PC-3 (cell line): ENCODE measurements at regions not wholly inside any gene's neighbourhood (a gene's known extent, or its start where the extent isn't known, plus 50 kb on each side); places are given as distances from the start of the nearest gene placed in this dataset.

ENCODE experiments used
- ATAC-seq: fragments of 200-7000 bp; cut with Tn5 transposase; 2 replicates; pipeline ENCODE4 v1.9.1; 2020; ENCODE audit warnings: mild to moderate bottlenecking, moderate library complexity
- BruUV-seq: library from RNA; stranded (reverse); fragments of 400-500 nt; replicated peaks from 2 replicates; lab custom pipeline; 2021; lab: Mats Ljungman, UMichigan
- CTCF ChIA-PET: fragments of 300-600 bp; sonication (Branson Sonifier 250); formaldehyde crosslinking; loops from one replicate; lab custom pipeline; 2022; ENCODE audit warnings: antibody characterized with exemption; lab: Charles Lee
- POLR2A ChIA-PET: fragments of 300-600 bp; sonication (Branson Sonifier 250); formaldehyde crosslinking; loops from one replicate; lab custom pipeline; 2022; ENCODE audit warnings: antibody characterized with exemption; ENCODE audit not compliant: unreplicated experiment; lab: Charles Lee
- DNase-seq: peaks from one replicate; pipeline ENCODE4 v3.0.0-alpha.2; 2015
- H2AFZ ChIP-seq: fragments of 300-600 bp; sonication (generic); 2 replicates; pipeline ENCODE4 v1.6.0; 2016; ENCODE audit warnings: antibody characterized with exemption, low read length
- H3F3A ChIP-seq: fragments of 300-600 bp; sonication (generic); one replicate; pipeline ENCODE4 v1.6.0; 2017; ENCODE audit warnings: antibody characterized with exemption, low read length, control low read depth, mild to moderate bottlenecking; ENCODE audit not compliant: unreplicated experiment
- H3K27ac ChIP-seq: fragments of 300-600 bp; sonication (generic); 2 replicates; pipeline ENCODE4 v1.5.1; 2016; ENCODE audit warnings: mild to moderate bottlenecking, low read length
- H3K27me3 ChIP-seq: fragments of 300-600 bp; sonication (generic); 2 replicates; pipeline ENCODE4 v1.6.1; 2016; ENCODE audit warnings: low read length, mixed read lengths
- H3K36me3 ChIP-seq: fragments of 300-600 bp; sonication (generic); 2 replicates; pipeline ENCODE4 v1.6.1; 2016; ENCODE audit warnings: low read depth, mixed run types, low read length, mixed read lengths
- H3K4me1 ChIP-seq: fragments of 300-600 bp; sonication (generic); 2 replicates; pipeline ENCODE4 v1.5.1; 2016; ENCODE audit warnings: low read length; ENCODE audit not compliant: insufficient read depth
- H3K4me2 ChIP-seq: fragments of 300-600 bp; sonication (generic); 2 replicates; pipeline ENCODE4 v1.6.0; 2016; ENCODE audit warnings: low read length
- H3K4me3 ChIP-seq: fragments of 300-600 bp; sonication (generic); 2 replicates; pipeline ENCODE4 v1.5.1; 2016; ENCODE audit warnings: mild to moderate bottlenecking, low read length, mixed read lengths
- H3K79me2 ChIP-seq: fragments of 300-600 bp; sonication (generic); 2 replicates; pipeline ENCODE4 v1.6.1; 2017; ENCODE audit warnings: low read length, mixed read lengths
- H3K9ac ChIP-seq: fragments of 300-600 bp; sonication (generic); 2 replicates; pipeline ENCODE4 v1.6.0; 2016; ENCODE audit warnings: mild to moderate bottlenecking, low read length
- H3K9me2 ChIP-seq: fragments of 300-600 bp; sonication (generic); replicated peaks from 2 replicates; pipeline ENCODE4 v1.6.1; 2016; ENCODE audit warnings: mixed run types, low read length, mixed read lengths
- H3K9me3 ChIP-seq: fragments of 300-600 bp; sonication (generic); 2 replicates; pipeline ENCODE4 v1.6.1; 2016; ENCODE audit warnings: low read length, mixed read lengths
- H4K20me1 ChIP-seq: fragments of 300-600 bp; sonication (generic); 2 replicates; pipeline ENCODE4 v1.6.1; 2016; ENCODE audit warnings: low read length, mixed read lengths
- EZH2 ChIP-seq: fragments of 300-600 bp; sonication (generic); IDR thresholded peaks from one replicate; pipeline ENCODE4 v1.6.1; 2017; ENCODE audit warnings: antibody characterized with exemption, mild to moderate bottlenecking, low read length; ENCODE audit not compliant: unreplicated experiment
- EZH2phosphoT487 ChIP-seq: fragments of 300-600 bp; sonication (generic); IDR thresholded peaks from 2 replicates; pipeline ENCODE4 v1.6.1; 2018; ENCODE audit warnings: mild to moderate bottlenecking, antibody characterized with exemption, low read length, borderline replicate concordance
- intact Hi-C: fragments of 100-400 bp; cut with micrococcal nuclease; formaldehyde crosslinking; loops from 2 replicates; pipeline ENCODE4 v1.9.0; 2023
- TF ChIP-seq, protein P1 (sequence below): fragments of 300-600 bp; sonication (generic); conservative IDR thresholded peaks from 2 replicates; pipeline ENCODE4 v1.5.1; 2017; ENCODE audit warnings: antibody characterized with exemption, low read depth, mild to moderate bottlenecking, low read length

DNA sequence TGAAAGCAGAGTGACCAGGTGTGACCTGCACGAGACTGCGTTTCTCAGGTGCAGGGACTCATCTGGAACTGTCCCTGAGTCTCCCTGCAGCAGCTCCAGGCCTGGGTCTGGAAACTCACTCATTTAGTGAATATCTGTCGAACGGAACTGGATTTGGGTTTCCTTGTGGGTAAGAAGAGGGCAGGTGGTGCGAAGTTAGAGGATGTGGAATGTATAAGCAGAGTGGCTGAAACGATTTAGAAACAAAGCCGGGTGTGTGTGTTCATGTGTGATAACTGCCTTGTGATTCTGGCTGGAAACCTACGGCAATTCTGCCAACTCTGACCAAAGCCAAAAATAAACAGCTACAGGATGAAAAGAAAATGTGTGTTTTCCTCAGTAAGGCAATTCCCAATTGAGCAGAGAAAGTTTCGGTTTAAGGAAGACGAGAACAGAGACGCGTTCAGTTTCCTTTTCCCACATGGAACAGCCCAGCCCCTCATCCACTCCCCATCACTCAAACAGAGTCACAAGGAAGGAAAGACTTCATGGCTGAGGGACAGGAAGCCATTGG, 130.3 kb downstream of the NSG2 start:
- Histone ChIP-seq H3K79me2 (no peaks in the 10 kb centered on the region), H3K27me3 (peaks cover 80% of the 10 kb centered on the region), H3K9me2 (no peaks in the 10 kb centered on the region), H3K27ac (no peak overlapping the region), H3F3A (no peaks in the 10 kb centered on the region), H3K4me3 (no peak overlapping the region), H3K9me3 (no peaks in the 10 kb centered on the region), H3K4me1 (no peaks in the 10 kb centered on the region), H3K4me2 (no peak overlapping the region), H3K9ac (no peak overlapping the region), H3K36me3 (no peaks in the 10 kb centered on the region), H4K20me1 (no peaks in the 10 kb centered on the region), H2AFZ (no peak overlapping the region)
- DNase-seq (no peak), ATAC-seq (no peak)
- ChIA-PET POLR2A (no interaction called here), CTCF (no interaction called here)
- no TSS peak for BruUV-seq
- intact Hi-C loops, result no loop called here
- TF ChIP-seq EZH2phosphoT487 (no peak), EZH2 (no peak)
- TF ChIP-seq, protein P1, sequence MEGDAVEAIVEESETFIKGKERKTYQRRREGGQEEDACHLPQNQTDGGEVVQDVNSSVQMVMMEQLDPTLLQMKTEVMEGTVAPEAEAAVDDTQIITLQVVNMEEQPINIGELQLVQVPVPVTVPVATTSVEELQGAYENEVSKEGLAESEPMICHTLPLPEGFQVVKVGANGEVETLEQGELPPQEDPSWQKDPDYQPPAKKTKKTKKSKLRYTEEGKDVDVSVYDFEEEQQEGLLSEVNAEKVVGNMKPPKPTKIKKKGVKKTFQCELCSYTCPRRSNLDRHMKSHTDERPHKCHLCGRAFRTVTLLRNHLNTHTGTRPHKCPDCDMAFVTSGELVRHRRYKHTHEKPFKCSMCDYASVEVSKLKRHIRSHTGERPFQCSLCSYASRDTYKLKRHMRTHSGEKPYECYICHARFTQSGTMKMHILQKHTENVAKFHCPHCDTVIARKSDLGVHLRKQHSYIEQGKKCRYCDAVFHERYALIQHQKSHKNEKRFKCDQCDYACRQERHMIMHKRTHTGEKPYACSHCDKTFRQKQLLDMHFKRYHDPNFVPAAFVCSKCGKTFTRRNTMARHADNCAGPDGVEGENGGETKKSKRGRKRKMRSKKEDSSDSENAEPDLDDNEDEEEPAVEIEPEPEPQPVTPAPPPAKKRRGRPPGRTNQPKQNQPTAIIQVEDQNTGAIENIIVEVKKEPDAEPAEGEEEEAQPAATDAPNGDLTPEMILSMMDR, result no peak

DNA sequence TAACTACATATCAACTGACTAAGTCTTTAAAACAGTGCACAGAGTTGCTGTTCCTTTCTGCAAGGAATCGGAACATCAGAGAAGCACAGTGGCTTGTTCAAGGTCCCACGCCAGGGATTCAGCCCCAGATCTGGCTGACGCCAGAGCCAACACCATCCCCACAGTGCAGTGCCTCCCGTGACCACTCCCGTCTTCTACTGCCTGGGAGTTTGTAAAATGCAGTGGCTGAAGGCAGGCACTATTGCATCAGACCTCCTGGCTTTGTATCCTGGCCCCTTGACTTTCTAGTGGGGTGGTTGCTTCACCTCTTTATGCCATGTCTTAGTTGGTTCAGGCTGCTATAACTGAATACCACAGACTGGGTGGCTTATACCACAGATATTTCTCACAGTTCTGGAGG, 131.0 kb downstream of the NSG2 start:
- H3K4me2 ChIP-seq, result no peak overlapping the region
- no peak overlapping the region for H2AFZ ChIP-seq
- intact Hi-C loops, result no loop called here
- CTCF ChIA-PET, result no interaction called here
- POLR2A ChIA-PET, result no interaction called here
- no peaks in the 10 kb centered on the region for H3K4me1 ChIP-seq
- H3K9me3 ChIP-seq, result no peaks in the 10 kb centered on the region
- ATAC-seq, result no peak
- no peak overlapping the region for H3K9ac ChIP-seq
- no peaks in the 10 kb centered on the region for H4K20me1 ChIP-seq
- no peaks in the 10 kb centered on the region for H3K36me3 ChIP-seq
- H3K27me3 ChIP-seq, result peaks cover 87% of the 10 kb centered on the region
- no peak overlapping the region for H3K27ac ChIP-seq
- no peaks in the 10 kb centered on the region for H3K79me2 ChIP-seq
- no TSS peak for BruUV-seq
- H3K9me2 ChIP-seq, result no peaks in the 10 kb centered on the region
- TF ChIP-seq EZH2, result no peak
- TF ChIP-seq, protein P1, result no peak
- no peak for TF ChIP-seq EZH2phosphoT487
- no peak overlapping the region for H3K4me3 ChIP-seq
- no peaks in the 10 kb centered on the region for H3F3A ChIP-seq
- no peak for DNase-seq

DNA sequence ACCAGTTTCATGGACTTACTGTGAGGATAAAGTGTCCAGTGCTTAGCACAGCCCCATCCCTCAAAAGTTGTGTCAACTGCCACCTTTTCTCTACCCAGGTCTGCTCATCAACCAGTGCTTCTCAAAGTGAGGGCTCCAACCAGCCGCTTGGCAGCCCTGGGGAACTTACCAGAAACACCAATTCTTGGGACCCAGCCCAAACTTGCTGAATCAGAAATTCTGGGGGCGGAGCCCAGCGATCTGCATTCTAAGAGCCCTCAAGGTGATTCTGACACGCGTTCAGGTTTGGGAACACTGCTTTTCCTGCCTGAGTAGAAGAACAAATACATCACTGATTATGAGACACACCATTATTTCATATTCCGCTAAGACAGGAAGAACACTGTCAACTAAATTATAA, 132.0 kb downstream of the NSG2 start:
- Histone ChIP-seq H3K79me2 (no peaks in the 10 kb centered on the region), H2AFZ (no peak overlapping the region), H3K4me2 (no peak overlapping the region), H3K36me3 (no peaks in the 10 kb centered on the region), H3K4me3 (no peak overlapping the region), H3K9me3 (no peaks in the 10 kb centered on the region), H3K9me2 (no peaks in the 10 kb centered on the region), H3K27ac (no peak overlapping the region), H3K9ac (no peak overlapping the region), H3K4me1 (no peaks in the 10 kb centered on the region), H3F3A (no peaks in the 10 kb centered on the region), H3K27me3 (peaks cover 88% of the 10 kb centered on the region), H4K20me1 (no peaks in the 10 kb centered on the region)
- POLR2A ChIA-PET, result no interaction called here
- CTCF ChIA-PET, result no interaction called here
- no TSS peak for BruUV-seq
- intact Hi-C loops, result no loop called here
- DNase-seq (no peak), ATAC-seq (no peak)
- TF ChIP-seq EZH2phosphoT487 (no peak), EZH2 (no peak)
- TF ChIP-seq, protein P1, result no peak
